Neural cell (in vitro differentiated cells): ENCODE measurements at regions not wholly inside any gene's neighbourhood (a gene's known extent, or its start where the extent isn't known, plus 50 kb on each side); places are given as distances from the start of the nearest gene placed in this dataset.

Source experiments
- H2AFZ ChIP-seq: fragments of 200-600, 300-800 bp; sonication (generic), shearing (Covaris generic); 2 replicates; pipeline ENCODE4 v1.6.0; 2014; ENCODE audit warnings: low read depth, mild to moderate bottlenecking, antibody characterized with exemption, low read length, moderate library complexity
- H3F3A ChIP-seq: fragments of 200-600 bp; shearing (Covaris generic); 2 replicates; pipeline ENCODE4 v1.6.1; 2016; ENCODE audit warnings: mild to moderate bottlenecking, moderate library complexity, mixed read lengths, antibody characterized with exemption, low read length; ENCODE audit not compliant: insufficient read depth, poor library complexity, severe bottlenecking
- H3K27ac ChIP-seq: fragments of 200-600, 300-800 bp; sonication (generic), shearing (Covaris generic); 2 replicates; pipeline ENCODE4 v1.5.1; 2014; ENCODE audit warnings: mild to moderate bottlenecking, low read length, moderate library complexity
- H3K27me3 ChIP-seq: fragments of 300-800, 200-600 bp; sonication (generic), shearing (Covaris generic); 2 replicates; pipeline ENCODE4 v1.6.0; 2014; ENCODE audit warnings: mild to moderate bottlenecking, low read depth, low read length, moderate library complexity; ENCODE audit not compliant: insufficient read depth
- H3K36me3 ChIP-seq: fragments of 300-800, 200-600 bp; sonication (generic), shearing (Covaris generic); 2 replicates; pipeline ENCODE4 v1.5.1; 2014; ENCODE audit warnings: mild to moderate bottlenecking, antibody characterized with exemption, low read length, moderate library complexity; ENCODE audit not compliant: insufficient read depth
- H3K4me2 ChIP-seq: fragments of 300-800, 200-600 bp; sonication (generic), shearing (Covaris generic); 2 replicates; pipeline ENCODE4 v1.6.0; 2014; ENCODE audit warnings: mild to moderate bottlenecking, low read length
- H3K4me3 ChIP-seq: fragments of 300-800, 200-600 bp; sonication (generic), shearing (Covaris generic); 2 replicates; pipeline ENCODE4 v1.5.1; 2014; ENCODE audit warnings: mild to moderate bottlenecking, low read length, moderate library complexity
- H3K79me2 ChIP-seq: fragments of 200-600 bp; shearing (Covaris generic); replicated peaks from 2 replicates; pipeline ENCODE4 v1.6.0; 2014; ENCODE audit warnings: mild to moderate bottlenecking, low read length, moderate library complexity; ENCODE audit not compliant: insufficient read depth
- H3K9ac ChIP-seq: fragments of 300-800, 200-600 bp; sonication (generic), shearing (Covaris generic); 2 replicates; pipeline ENCODE4 v1.6.1; 2016; ENCODE audit warnings: mild to moderate bottlenecking, low read length, mixed read lengths
- H3K9me2 ChIP-seq: fragments of 200-600 bp; shearing (Covaris generic); 2 replicates; pipeline ENCODE4 v1.6.1; 2016; ENCODE audit warnings: mild to moderate bottlenecking, low read length, mixed read lengths; ENCODE audit not compliant: insufficient read depth
- H3K9me3 ChIP-seq: fragments of 200-600, 300-800 bp; sonication (generic), shearing (Covaris generic); 2 replicates; pipeline ENCODE4 v1.6.1; 2016; ENCODE audit warnings: mild to moderate bottlenecking, mixed run types, low read length, moderate library complexity, mixed read lengths
- H4K20me1 ChIP-seq: fragments of 200-600 bp; shearing (Covaris generic); 2 replicates; pipeline ENCODE4 v1.6.1; 2016; ENCODE audit warnings: mild to moderate bottlenecking, mixed run types; ENCODE audit not compliant: insufficient read depth
- EP300 ChIP-seq: fragments of 450-650 bp; conservative IDR thresholded peaks from 2 replicates; pipeline ENCODE4 v1.6.1; 2014; ENCODE audit warnings: antibody characterized with exemption, mild to moderate bottlenecking, moderate library complexity; ENCODE audit not compliant: poor library complexity, severe bottlenecking
- EZH2 ChIP-seq: fragments of 200-600, 300-800 bp; shearing (Covaris generic), sonication (generic); IDR thresholded peaks from 2 replicates; pipeline ENCODE4 v1.6.1; 2014; ENCODE audit warnings: antibody characterized with exemption, low read length, borderline replicate concordance, mild to moderate bottlenecking; ENCODE audit not compliant: insufficient read depth, poor library complexity, severe bottlenecking
- MXI1 ChIP-seq: fragments of 450-650 bp; conservative IDR thresholded peaks from 2 replicates; pipeline ENCODE4 v1.6.1; 2014; ENCODE audit warnings: antibody characterized with exemption, mild to moderate bottlenecking; ENCODE audit not compliant: poor library complexity, severe bottlenecking
- POLR2AphosphoS5 ChIP-seq: IDR thresholded peaks from 2 replicates; pipeline ENCODE4 v1.6.1; 2012
- RAD21 ChIP-seq: fragments of 450-650 bp; conservative IDR thresholded peaks from 2 replicates; pipeline ENCODE4 v1.6.1; 2014; ENCODE audit warnings: antibody characterized with exemption, mild to moderate bottlenecking, moderate library complexity
- SMC3 ChIP-seq: fragments of 450-650 bp; conservative IDR thresholded peaks from 2 replicates; pipeline ENCODE4 v1.6.1; 2014; ENCODE audit warnings: antibody characterized with exemption, mild to moderate bottlenecking, moderate library complexity; ENCODE audit not compliant: poor library complexity
- TAF1 ChIP-seq: IDR thresholded peaks from 2 replicates; pipeline ENCODE4 v1.6.1; 2012; ENCODE audit warnings: low read depth
- TF ChIP-seq, protein P1 (sequence below): IDR thresholded peaks from 2 replicates; pipeline ENCODE4 v1.6.1; 2012; ENCODE audit warnings: borderline replicate concordance
- TF ChIP-seq, protein P2 (sequence below): fragments of 450-650 bp; IDR thresholded peaks from 2 replicates; pipeline ENCODE4 v1.5.1; 2014; ENCODE audit warnings: antibody characterized with exemption, mild to moderate bottlenecking, moderate library complexity; ENCODE audit not compliant: poor library complexity, severe bottlenecking

DNA sequence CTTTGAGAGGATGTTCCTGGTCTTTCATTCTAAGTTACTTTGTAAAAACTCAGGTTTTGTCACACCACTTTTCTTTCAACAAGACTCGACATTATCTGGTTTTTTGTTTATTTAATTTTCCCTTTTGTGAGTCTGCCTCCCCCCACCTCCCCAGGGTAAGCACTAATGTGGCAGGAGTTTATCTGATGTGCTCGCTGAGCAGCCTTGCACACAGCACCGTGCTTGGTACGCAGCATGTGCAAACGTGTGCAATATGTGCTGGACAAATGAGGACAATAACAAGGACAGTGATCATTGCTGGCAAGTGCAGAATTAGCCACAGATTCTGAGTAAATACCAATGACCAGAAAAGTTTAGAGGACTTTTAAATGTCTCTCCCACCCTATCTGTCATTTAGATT, 391.4 kb downstream of the IRS2 start:
- H3F3A ChIP-seq: no peaks in the 10 kb centered on the region
- no peaks in the 10 kb centered on the region for H3K36me3 ChIP-seq
- H3K9me3 ChIP-seq: no peaks in the 10 kb centered on the region
- TF ChIP-seq, protein P1, sequence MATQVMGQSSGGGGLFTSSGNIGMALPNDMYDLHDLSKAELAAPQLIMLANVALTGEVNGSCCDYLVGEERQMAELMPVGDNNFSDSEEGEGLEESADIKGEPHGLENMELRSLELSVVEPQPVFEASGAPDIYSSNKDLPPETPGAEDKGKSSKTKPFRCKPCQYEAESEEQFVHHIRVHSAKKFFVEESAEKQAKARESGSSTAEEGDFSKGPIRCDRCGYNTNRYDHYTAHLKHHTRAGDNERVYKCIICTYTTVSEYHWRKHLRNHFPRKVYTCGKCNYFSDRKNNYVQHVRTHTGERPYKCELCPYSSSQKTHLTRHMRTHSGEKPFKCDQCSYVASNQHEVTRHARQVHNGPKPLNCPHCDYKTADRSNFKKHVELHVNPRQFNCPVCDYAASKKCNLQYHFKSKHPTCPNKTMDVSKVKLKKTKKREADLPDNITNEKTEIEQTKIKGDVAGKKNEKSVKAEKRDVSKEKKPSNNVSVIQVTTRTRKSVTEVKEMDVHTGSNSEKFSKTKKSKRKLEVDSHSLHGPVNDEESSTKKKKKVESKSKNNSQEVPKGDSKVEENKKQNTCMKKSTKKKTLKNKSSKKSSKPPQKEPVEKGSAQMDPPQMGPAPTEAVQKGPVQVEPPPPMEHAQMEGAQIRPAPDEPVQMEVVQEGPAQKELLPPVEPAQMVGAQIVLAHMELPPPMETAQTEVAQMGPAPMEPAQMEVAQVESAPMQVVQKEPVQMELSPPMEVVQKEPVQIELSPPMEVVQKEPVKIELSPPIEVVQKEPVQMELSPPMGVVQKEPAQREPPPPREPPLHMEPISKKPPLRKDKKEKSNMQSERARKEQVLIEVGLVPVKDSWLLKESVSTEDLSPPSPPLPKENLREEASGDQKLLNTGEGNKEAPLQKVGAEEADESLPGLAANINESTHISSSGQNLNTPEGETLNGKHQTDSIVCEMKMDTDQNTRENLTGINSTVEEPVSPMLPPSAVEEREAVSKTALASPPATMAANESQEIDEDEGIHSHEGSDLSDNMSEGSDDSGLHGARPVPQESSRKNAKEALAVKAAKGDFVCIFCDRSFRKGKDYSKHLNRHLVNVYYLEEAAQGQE: no peak
- no peak for TF ChIP-seq EP300
- TF ChIP-seq TAF1: no peak
- TF ChIP-seq RAD21: no peak
- no peak overlapping the region for H3K27ac ChIP-seq
- H2AFZ ChIP-seq: no peak overlapping the region
- no peak overlapping the region for H3K9ac ChIP-seq
- no peaks in the 10 kb centered on the region for H3K9me2 ChIP-seq
- no peaks in the 10 kb centered on the region for H3K27me3 ChIP-seq
- H4K20me1 ChIP-seq: no peaks in the 10 kb centered on the region
- H3K79me2 ChIP-seq: no peaks in the 10 kb centered on the region
- no peak overlapping the region for H3K4me2 ChIP-seq
- H3K4me3 ChIP-seq: no peak overlapping the region

- Histone ChIP-seq H3K9me2 (no peaks in the 10 kb centered on the region), H4K20me1 (no peaks in the 10 kb centered on the region), H3K9me3 (no peaks in the 10 kb centered on the region), H3K9ac (no peak overlapping the region), H3K27me3 (no peaks in the 10 kb centered on the region), H3K79me2 (no peaks in the 10 kb centered on the region), H3K27ac (no peak overlapping the region), H2AFZ (no peak overlapping the region), H3K4me3 (no peak overlapping the region), H3F3A (no peaks in the 10 kb centered on the region), H3K36me3 (no peaks in the 10 kb centered on the region), H3K4me2 (no peak overlapping the region)
- TF ChIP-seq, protein P2, sequence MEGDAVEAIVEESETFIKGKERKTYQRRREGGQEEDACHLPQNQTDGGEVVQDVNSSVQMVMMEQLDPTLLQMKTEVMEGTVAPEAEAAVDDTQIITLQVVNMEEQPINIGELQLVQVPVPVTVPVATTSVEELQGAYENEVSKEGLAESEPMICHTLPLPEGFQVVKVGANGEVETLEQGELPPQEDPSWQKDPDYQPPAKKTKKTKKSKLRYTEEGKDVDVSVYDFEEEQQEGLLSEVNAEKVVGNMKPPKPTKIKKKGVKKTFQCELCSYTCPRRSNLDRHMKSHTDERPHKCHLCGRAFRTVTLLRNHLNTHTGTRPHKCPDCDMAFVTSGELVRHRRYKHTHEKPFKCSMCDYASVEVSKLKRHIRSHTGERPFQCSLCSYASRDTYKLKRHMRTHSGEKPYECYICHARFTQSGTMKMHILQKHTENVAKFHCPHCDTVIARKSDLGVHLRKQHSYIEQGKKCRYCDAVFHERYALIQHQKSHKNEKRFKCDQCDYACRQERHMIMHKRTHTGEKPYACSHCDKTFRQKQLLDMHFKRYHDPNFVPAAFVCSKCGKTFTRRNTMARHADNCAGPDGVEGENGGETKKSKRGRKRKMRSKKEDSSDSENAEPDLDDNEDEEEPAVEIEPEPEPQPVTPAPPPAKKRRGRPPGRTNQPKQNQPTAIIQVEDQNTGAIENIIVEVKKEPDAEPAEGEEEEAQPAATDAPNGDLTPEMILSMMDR: no peak
- no peak for TF ChIP-seq EZH2
Measured at GRCh38 chr13:109394311-109394988, 391.9 kb downstream of the IRS2 start.

DNA sequence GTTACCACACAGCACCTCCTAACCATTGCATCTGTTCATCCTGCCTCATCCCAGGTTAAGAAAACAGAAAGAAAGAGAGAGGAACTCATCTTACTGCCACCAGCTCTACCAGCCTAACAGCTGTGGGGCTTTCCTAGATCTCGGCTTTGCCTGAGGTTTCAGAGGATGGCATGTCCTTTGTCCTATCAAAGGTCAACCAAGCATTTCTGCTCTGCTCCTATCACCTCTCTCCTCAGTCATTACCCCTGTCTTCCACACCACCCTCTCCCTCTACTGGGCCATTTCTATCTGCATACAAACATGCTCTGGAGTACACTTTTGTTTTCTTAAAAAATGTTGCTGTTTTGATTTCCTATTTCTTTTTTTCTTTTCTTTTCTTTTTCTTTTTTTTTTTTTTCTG, 393.3 kb downstream of the IRS2 start:
- H3K9me2 ChIP-seq: no peaks in the 10 kb centered on the region
- H3F3A ChIP-seq: no peaks in the 10 kb centered on the region
- no peaks in the 10 kb centered on the region for H3K36me3 ChIP-seq
- no peak overlapping the region for H3K4me3 ChIP-seq
- no peaks in the 10 kb centered on the region for H3K27me3 ChIP-seq
- TF ChIP-seq SMC3: no peak
- TF ChIP-seq RAD21: no peak
- no peak for TF ChIP-seq EP300
- TF ChIP-seq, protein P1: no peak
- TF ChIP-seq MXI1: no peak
- no peak for TF ChIP-seq POLR2AphosphoS5
- TF ChIP-seq, protein P2: no peak
- TF ChIP-seq TAF1: no peak
- TF ChIP-seq EZH2: no peak
- H3K9me3 ChIP-seq: no peaks in the 10 kb centered on the region
- H4K20me1 ChIP-seq: no peaks in the 10 kb centered on the region
- no peaks in the 10 kb centered on the region for H3K79me2 ChIP-seq
- H3K9ac ChIP-seq: no peak overlapping the region
- no peak overlapping the region for H3K4me2 ChIP-seq
- H3K27ac ChIP-seq: no peak overlapping the region
- H2AFZ ChIP-seq: no peak overlapping the region
